SK-N-SH treated with all-trans-retinoic acid at 6 μM for 48 hours (cell line): ENCODE measurements at regions not wholly inside any gene's neighbourhood (a gene's known extent, or its start where the extent isn't known, plus 50 kb on each side); places are given as distances from the start of the nearest gene placed in this dataset.

Experiments
- CSDC2 ChIP-seq: fragments of 250-450 bp; sonication (Bioruptor Pico); IDR thresholded peaks from 2 replicates; pipeline ENCODE4 v1.5.0; 2020; ENCODE audit warnings: mild to moderate bottlenecking, moderate library complexity
- OSR1 ChIP-seq: fragments of 250-450 bp; sonication (Bioruptor Pico); IDR thresholded peaks from 2 replicates; pipeline ENCODE4 v1.8.0; 2022; ENCODE audit warnings: moderate library complexity, mild to moderate bottlenecking, inconsistent platforms
- PATZ1 ChIP-seq: fragments of 250-450 bp; sonication (Bioruptor Pico); IDR thresholded peaks from 2 replicates; pipeline ENCODE4 v1.8.0; 2020; ENCODE audit warnings: mild to moderate bottlenecking, moderate library complexity, borderline replicate concordance

- TF ChIP-seq OSR1 (CRISPR knock-in tag) (no peak), CSDC2 (CRISPR knock-in tag) (no peak), PATZ1 (no peak)
These were observed 102.2 kb upstream of the SPATA31D4 start for GRCh38 chr9:81825846-81826516.
